Choroid plexus epithelial cell (primary cell): ENCODE measurements at regions not wholly inside any gene's neighbourhood (a gene's known extent, or its start where the extent isn't known, plus 50 kb on each side); places are given as distances from the start of the nearest gene placed in this dataset.

Experiments
- DNase-seq: peaks from one replicate; pipeline ENCODE4 v3.0.0-alpha.2; 2010; ENCODE audit warnings: low read depth
- H3K4me3 ChIP-seq: 2 replicates; pipeline ENCODE4 v1.5.1; 2011; ENCODE audit warnings: low read depth, mild to moderate bottlenecking, control low read depth, low read length, moderate library complexity
- TF ChIP-seq, protein P1 (sequence below): conservative IDR thresholded peaks from 2 replicates; pipeline ENCODE4 v1.5.1; 2011; ENCODE audit warnings: low read depth, mild to moderate bottlenecking, control low read depth, inconsistent platforms, low read length, moderate library complexity

DNA sequence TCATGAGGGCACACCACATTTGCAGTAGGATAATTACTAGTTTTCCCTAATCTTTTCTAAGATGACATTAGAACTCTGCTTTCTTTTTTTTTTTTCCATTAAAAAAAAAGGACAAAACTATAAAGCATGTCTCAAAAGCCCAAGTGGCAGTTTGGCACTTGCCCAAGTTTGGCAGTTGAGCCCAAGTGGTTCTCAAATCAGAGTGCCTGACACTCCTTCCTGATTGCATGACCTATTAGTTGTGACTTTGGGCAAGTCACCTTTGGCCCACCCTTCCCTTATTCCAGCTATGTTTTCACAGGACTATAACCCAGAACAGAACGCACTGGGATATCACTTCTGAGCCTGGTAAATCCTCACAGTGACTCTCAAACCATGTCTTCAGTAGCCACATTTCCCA is 273.0 kb downstream of the CCDC85A start:
- no peak for DNase-seq
- no peak overlapping the region for H3K4me3 ChIP-seq
- TF ChIP-seq, protein P1, sequence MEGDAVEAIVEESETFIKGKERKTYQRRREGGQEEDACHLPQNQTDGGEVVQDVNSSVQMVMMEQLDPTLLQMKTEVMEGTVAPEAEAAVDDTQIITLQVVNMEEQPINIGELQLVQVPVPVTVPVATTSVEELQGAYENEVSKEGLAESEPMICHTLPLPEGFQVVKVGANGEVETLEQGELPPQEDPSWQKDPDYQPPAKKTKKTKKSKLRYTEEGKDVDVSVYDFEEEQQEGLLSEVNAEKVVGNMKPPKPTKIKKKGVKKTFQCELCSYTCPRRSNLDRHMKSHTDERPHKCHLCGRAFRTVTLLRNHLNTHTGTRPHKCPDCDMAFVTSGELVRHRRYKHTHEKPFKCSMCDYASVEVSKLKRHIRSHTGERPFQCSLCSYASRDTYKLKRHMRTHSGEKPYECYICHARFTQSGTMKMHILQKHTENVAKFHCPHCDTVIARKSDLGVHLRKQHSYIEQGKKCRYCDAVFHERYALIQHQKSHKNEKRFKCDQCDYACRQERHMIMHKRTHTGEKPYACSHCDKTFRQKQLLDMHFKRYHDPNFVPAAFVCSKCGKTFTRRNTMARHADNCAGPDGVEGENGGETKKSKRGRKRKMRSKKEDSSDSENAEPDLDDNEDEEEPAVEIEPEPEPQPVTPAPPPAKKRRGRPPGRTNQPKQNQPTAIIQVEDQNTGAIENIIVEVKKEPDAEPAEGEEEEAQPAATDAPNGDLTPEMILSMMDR = no peak

DNA sequence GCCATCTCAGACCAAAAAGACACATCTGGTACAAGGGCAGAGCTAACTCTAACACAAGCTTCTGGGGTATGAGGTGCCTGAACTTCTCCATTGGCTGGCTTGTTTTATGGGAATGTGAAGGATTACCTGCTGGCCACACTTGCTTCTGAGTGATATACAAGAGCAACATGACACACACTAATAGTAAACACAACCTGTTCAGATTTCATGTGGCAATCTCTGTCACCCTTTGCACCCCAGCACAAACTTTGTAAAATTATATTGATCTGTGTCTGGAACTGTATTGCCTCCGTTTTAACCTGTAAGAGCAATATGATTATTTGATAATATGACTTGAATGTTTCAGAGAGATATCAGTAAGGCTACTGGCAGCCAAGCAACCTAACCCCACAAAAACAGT is 276.7 kb downstream of the CCDC85A start:
- TF ChIP-seq, protein P1 = no peak
- DNase-seq = no peak
- no peak overlapping the region for H3K4me3 ChIP-seq

DNA sequence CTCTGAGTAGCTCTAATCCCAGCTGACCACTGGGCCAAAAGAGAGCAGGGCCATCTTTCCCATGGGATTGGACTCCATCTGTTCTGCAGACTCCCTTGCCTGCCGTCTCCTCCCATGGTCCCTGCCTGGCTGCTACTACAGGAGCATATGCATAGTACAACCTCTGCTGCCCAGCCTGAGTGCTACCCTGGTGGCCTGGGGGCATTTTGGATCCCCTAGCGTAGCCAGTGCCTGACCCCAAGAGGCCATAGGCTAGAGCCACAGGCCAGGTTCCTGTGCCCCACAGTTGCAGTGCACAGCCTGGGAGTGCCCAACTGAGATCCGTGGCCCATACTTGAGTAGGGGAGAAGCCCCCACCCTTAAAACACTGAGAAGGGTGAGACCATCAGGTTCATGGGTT is 280.3 kb downstream of the CCDC85A start:
- no peak for DNase-seq
- TF ChIP-seq, protein P1 = no peak
- H3K4me3 ChIP-seq = no peak overlapping the region

DNA sequence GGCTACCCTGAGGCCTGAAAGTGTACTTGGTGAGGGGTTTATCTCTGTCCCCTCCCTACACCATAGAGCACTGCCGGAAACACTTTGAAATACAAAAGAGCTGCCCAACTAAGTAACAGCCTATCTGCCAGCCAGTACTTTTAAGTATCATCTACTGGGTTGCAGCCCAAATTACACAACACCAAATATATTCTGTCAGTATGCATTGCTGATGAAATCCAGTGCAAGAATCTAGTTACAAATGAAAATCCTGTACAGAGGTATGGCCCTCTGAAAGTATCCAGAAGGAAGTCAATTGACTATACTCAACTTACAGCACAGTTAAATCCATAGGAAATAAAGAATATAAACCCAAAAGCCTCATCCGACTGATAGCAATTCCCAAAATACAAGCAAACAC is 280.8 kb downstream of the CCDC85A start:
- DNase-seq = peak; percentile 5

DNA sequence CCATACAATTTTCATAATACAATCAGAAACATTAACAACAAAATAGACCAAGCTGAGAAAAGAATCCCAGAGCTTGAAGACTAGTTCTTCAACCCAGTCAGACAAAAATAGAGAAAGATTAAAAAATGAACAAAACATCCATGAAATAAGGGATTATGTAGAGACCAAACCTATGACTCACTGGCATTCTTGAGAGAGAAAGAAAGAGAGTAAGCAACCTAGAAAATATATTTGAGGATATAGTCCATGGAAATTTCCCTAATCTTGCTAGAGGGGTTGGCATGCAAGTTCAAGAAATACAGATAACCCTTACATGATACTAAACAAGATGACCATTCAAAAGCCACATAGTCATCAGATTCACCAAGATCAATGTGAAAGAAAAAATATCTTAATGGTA is 281.7 kb downstream of the CCDC85A start:
- TF ChIP-seq, protein P1 = no peak
- peak; percentile 6 for DNase-seq
- H3K4me3 ChIP-seq = no peak overlapping the region

More for the DNA sequence above, 280.8 kb downstream of the CCDC85A start:
- TF ChIP-seq, protein P1 = no peak
- H3K4me3 ChIP-seq = no peak overlapping the region

DNA sequence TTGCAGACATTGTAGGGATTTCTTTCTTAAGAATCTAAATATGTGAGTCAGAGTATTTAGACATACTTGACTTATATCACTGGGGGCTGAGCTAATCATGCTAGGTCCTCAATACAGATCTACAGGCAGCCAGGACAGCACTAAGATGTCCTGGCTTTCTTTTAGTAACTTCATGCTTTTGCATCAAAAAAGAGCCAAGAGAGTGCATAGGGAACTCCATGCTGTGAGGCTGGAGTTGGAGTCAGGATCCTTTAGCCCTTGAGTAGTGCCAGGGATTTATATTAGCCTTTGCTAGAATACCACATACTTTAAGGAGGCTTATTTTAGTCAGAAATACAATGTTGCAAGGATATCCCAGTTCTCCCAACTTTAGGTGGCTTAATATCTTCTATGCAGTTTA is 289.7 kb downstream of the CCDC85A start:
- H3K4me3 ChIP-seq = no peak overlapping the region
- DNase-seq = no peak
- TF ChIP-seq, protein P1 = no peak

DNA sequence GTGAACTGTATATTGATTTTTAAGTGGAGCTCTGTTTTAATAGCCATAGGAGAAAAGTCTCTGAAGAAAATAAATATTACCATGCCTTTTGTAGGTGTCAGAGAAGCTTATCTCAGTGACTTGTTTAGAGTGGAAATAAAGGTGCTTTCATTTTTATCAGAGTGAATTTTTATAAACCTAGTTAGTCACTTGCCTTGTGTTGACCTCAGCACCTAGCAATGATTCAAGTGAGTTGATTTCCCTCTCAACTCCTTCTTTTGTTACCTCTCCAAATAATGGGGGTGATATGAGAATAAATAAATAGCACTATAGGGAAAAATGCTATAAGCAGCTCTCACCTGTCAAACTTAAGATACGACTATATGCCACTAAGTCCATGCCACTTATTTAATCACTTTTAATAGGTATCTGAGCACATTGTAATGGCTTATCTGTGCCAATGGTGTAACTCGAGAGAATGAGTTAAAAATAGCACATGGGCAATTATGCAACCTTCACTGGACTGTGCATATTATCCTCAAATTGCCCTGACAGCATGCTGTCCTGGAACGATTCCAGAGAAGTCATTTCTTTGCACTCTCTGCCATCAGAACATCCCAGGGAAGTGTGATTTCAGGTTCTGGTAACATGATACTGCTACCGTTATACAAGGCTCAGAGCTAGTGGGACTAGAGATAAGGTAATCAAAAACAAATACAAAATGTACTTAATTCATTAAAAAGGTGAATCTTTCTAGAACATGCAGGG is 290.8 kb downstream of the CCDC85A start:
- DNase-seq = peak; percentile 61
- H3K4me3 ChIP-seq = no peak overlapping the region
- TF ChIP-seq, protein P1 = no peak
